ENCODE measurements at regions not wholly inside any gene's neighbourhood (a gene's known extent, or its start where the extent isn't known, plus 50 kb on each side); places are given as distances from the start of the nearest gene placed in this dataset.
A peak's percentile ranks its signal among the peaks of the same experiment; 100 is the strongest.

GRCh38 chr16:85360323-85361277, 248.3 kb upstream of the CIBAR2 start:
- DNase-seq (ENCODE audit: low spot score): no peak

GRCh38 chr16:85361441-85362118, 249.3 kb upstream of the CIBAR2 start:
- no peak for DNase-seq (ENCODE audit: low spot score)

GRCh38 chr16:85362443-85362842, 250.2 kb upstream of the CIBAR2 start:
- no peak for DNase-seq (ENCODE audit: low spot score)

GRCh38 chr16:85363427-85363826, 249.7 kb upstream of the GSE1 start:
- DNase-seq (ENCODE audit: low spot score): no peak

- DNase-seq (ENCODE audit: low spot score): no peak
Measured at GRCh38 chr16:85363881-85364280, 249.2 kb upstream of the GSE1 start.

- no peak for DNase-seq (ENCODE audit: low spot score)
Measured at GRCh38 chr16:85364323-85365040, 248.6 kb upstream of the GSE1 start.

GRCh38 chr16:85365120-85365519, 248.0 kb upstream of the GSE1 start:
- no peak for DNase-seq (ENCODE audit: low spot score)

GRCh38 chr16:85366031-85366763, 246.9 kb upstream of the GSE1 start:
- DNase-seq (ENCODE audit: low spot score): no peak

GRCh38 chr16:85367485-85367884, 245.6 kb upstream of the GSE1 start:
- DNase-seq (ENCODE audit: low spot score): no peak

GRCh38 chr16:85369060-85369459, 244.1 kb upstream of the GSE1 start:
- no peak for DNase-seq (ENCODE audit: low spot score)

- DNase-seq (ENCODE audit: low spot score): peak; percentile 7
Measured at GRCh38 chr16:85369741-85370528, 243.2 kb upstream of the GSE1 start.

GRCh38 chr16:85370543-85370880, 242.6 kb upstream of the GSE1 start:
- DNase-seq (ENCODE audit: low spot score): no peak

- no peak for DNase-seq (ENCODE audit: low spot score)
Measured at GRCh38 chr16:85370881-85371651, 242.1 kb upstream of the GSE1 start.

GRCh38 chr16:85371948-85372347, 241.2 kb upstream of the GSE1 start:
- no peak for DNase-seq (ENCODE audit: low spot score)

GRCh38 chr16:85372627-85373372, 240.3 kb upstream of the GSE1 start:
- DNase-seq (ENCODE audit: low spot score): no peak

- no peak for DNase-seq (ENCODE audit: low spot score)
Measured at GRCh38 chr16:85373741-85374570, 239.2 kb upstream of the GSE1 start.

- DNase-seq (ENCODE audit: low spot score): no peak
Measured at GRCh38 chr16:85374571-85374872, 238.6 kb upstream of the GSE1 start.

GRCh38 chr16:85375282-85375681, 237.8 kb upstream of the GSE1 start:
- no peak for DNase-seq (ENCODE audit: low spot score)
